Neural progenitor cell (in vitro differentiated cells): ENCODE measurements at regions not wholly inside any gene's neighbourhood (a gene's known extent, or its start where the extent isn't known, plus 50 kb on each side); places are given as distances from the start of the nearest gene placed in this dataset. TPM values are rescaled to one million over a fixed set of nuclear protein-coding genes. Genes with fewer than 3 reads are reported as not detected.

Source experiments
- DNase-seq: peaks from one replicate; pipeline ENCODE4 v3.0.0-alpha.2; 2016; ENCODE audit warnings: low spot score
- H2AFZ ChIP-seq: fragments of 200-600 bp; sonication (generic); replicated peaks from 2 replicates; pipeline ENCODE4 v1.6.1; 2016; ENCODE audit warnings: antibody characterized with exemption
- H3F3A ChIP-seq: fragments of 200-600 bp; sonication (generic); 2 replicates; pipeline ENCODE4 v1.6.1; 2016; ENCODE audit warnings: antibody characterized with exemption, low read depth
- H3K27ac ChIP-seq: fragments of 200-600 bp; sonication (generic); 2 replicates; pipeline ENCODE4 v1.5.1; 2016; ENCODE audit warnings: mild to moderate bottlenecking
- H3K27me3 ChIP-seq: fragments of 200-600 bp; sonication (generic); 2 replicates; pipeline ENCODE4 v1.6.1; 2016; ENCODE audit warnings: mild to moderate bottlenecking, moderate library complexity
- H3K36me3 ChIP-seq: fragments of 200-600 bp; sonication (generic); 2 replicates; pipeline ENCODE4 v1.5.1; 2016
- H3K4me1 ChIP-seq: fragments of 200-600 bp; sonication (generic); 2 replicates; pipeline ENCODE4 v1.6.1; 2016; ENCODE audit warnings: mixed run types
- H3K4me2 ChIP-seq: fragments of 200-600 bp; sonication (generic); 2 replicates; pipeline ENCODE4 v1.6.1; 2016
- H3K4me3 ChIP-seq: fragments of 200-600 bp; sonication (generic); 2 replicates; pipeline ENCODE4 v1.5.1; 2016
- H3K79me2 ChIP-seq: fragments of 200-600 bp; sonication (generic); 2 replicates; pipeline ENCODE4 v1.6.1; 2016; ENCODE audit warnings: low read depth
- H3K9ac ChIP-seq: fragments of 200-600 bp; sonication (generic); 2 replicates; pipeline ENCODE4 v1.6.1; 2016
- H3K9me3 ChIP-seq: fragments of 200-600 bp; sonication (generic); 2 replicates; pipeline ENCODE4 v1.5.1; 2016; ENCODE audit warnings: low read depth
- H4K20me1 ChIP-seq: fragments of 200-600 bp; sonication (generic); 2 replicates; pipeline ENCODE4 v1.6.1; 2016; ENCODE audit warnings: low read depth
- H3K27ac Mint-ChIP-seq: 3 replicates; pipeline ENCODE4 v1.8.0; 2021; ENCODE audit warnings: mixed read lengths
- H3K27me3 Mint-ChIP-seq: 2 replicates; pipeline ENCODE4 v1.8.0; 2022; ENCODE audit warnings: low read depth, mild to moderate bottlenecking, inconsistent platforms, moderate library complexity, mixed read lengths; ENCODE audit not compliant: insufficient read depth
- H3K36me3 Mint-ChIP-seq: 3 replicates; pipeline ENCODE4 v1.8.0; 2021; ENCODE audit warnings: mixed read lengths
- H3K4me1 Mint-ChIP-seq: 3 replicates; pipeline ENCODE4 v1.8.0; 2021; ENCODE audit warnings: mixed read lengths
- H3K4me3 Mint-ChIP-seq: 3 replicates; pipeline ENCODE4 v1.8.0; 2021; ENCODE audit warnings: mild to moderate bottlenecking, moderate library complexity, mixed read lengths
- H3K9me3 Mint-ChIP-seq: 3 replicates; pipeline ENCODE4 v1.8.0; 2020; ENCODE audit warnings: mixed read lengths
- EZH2 ChIP-seq: fragments of 200-600 bp; sonication (generic); IDR thresholded peaks from 2 replicates; pipeline ENCODE4 v1.6.1; 2017; ENCODE audit warnings: antibody characterized with exemption, mild to moderate bottlenecking, moderate library complexity
- EZH2phosphoT487 ChIP-seq: fragments of 200-600 bp; sonication (generic); IDR thresholded peaks from 2 replicates; pipeline ENCODE4 v1.6.1; 2017; ENCODE audit warnings: antibody characterized with exemption
- small RNA-seq: library from RNA; depleted of rRNA; stranded (forward); fragments of <200 nt; gene quantifications from one replicate; pipeline ENCODE3, GENCODE V24; 2015
- TF ChIP-seq, protein P1 (sequence below): fragments of 200-600 bp; sonication (generic); IDR thresholded peaks from 2 replicates; pipeline ENCODE4 v1.5.1; 2017; ENCODE audit warnings: antibody characterized with exemption, mild to moderate bottlenecking

- TF ChIP-seq EZH2 (no peak), EZH2phosphoT487 (no peak)
- TF ChIP-seq, protein P1, sequence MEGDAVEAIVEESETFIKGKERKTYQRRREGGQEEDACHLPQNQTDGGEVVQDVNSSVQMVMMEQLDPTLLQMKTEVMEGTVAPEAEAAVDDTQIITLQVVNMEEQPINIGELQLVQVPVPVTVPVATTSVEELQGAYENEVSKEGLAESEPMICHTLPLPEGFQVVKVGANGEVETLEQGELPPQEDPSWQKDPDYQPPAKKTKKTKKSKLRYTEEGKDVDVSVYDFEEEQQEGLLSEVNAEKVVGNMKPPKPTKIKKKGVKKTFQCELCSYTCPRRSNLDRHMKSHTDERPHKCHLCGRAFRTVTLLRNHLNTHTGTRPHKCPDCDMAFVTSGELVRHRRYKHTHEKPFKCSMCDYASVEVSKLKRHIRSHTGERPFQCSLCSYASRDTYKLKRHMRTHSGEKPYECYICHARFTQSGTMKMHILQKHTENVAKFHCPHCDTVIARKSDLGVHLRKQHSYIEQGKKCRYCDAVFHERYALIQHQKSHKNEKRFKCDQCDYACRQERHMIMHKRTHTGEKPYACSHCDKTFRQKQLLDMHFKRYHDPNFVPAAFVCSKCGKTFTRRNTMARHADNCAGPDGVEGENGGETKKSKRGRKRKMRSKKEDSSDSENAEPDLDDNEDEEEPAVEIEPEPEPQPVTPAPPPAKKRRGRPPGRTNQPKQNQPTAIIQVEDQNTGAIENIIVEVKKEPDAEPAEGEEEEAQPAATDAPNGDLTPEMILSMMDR, result no peak
- DNase-seq, result no peak
- Histone ChIP-seq H3K4me1 (peaks cover 8% of the 10 kb centered on the region), H3K36me3 (no peaks in the 10 kb centered on the region), H3F3A (no peaks in the 10 kb centered on the region), H2AFZ (no peak overlapping the region), H3K27me3 (no peaks in the 10 kb centered on the region), H3K27ac (no peak overlapping the region), H3K4me2 (no peak overlapping the region), H3K9me3 (no peaks in the 10 kb centered on the region), H3K79me2 (no peaks in the 10 kb centered on the region), H3K9ac (no peak overlapping the region), H3K4me3 (no peak overlapping the region), H4K20me1 (no peaks in the 10 kb centered on the region)
- Mint-ChIP-seq H3K27me3 (peaks cover 2% of the 10 kb centered on the region), H3K27ac (no peak overlapping the region), H3K4me1 (no peaks in the 10 kb centered on the region), H3K4me3 (no peak overlapping the region), H3K36me3 (no peaks in the 10 kb centered on the region), H3K9me3 (no peaks in the 10 kb centered on the region)
Measured at GRCh38 chr2:60693551-60693950, 62.5 kb upstream of the PAPOLG start.

GRCh38 chr2:60695793-60696192 lies 60.3 kb upstream of the PAPOLG start:
- Histone ChIP-seq H3K4me1 (no peaks in the 10 kb centered on the region), H3K27ac (no peak overlapping the region), H3K4me3 (no peak overlapping the region), H2AFZ (no peak overlapping the region), H3K9me3 (no peaks in the 10 kb centered on the region), H3K4me2 (no peak overlapping the region), H3K27me3 (no peaks in the 10 kb centered on the region), H4K20me1 (no peaks in the 10 kb centered on the region), H3F3A (no peaks in the 10 kb centered on the region), H3K79me2 (no peaks in the 10 kb centered on the region), H3K9ac (no peak overlapping the region), H3K36me3 (no peaks in the 10 kb centered on the region)
- H3K36me3 Mint-ChIP-seq, result no peaks in the 10 kb centered on the region
- no peaks in the 10 kb centered on the region for H3K9me3 Mint-ChIP-seq
- no peaks in the 10 kb centered on the region for H3K4me1 Mint-ChIP-seq
- TF ChIP-seq EZH2 (no peak), EZH2phosphoT487 (no peak)
- TF ChIP-seq, protein P1, result no peak
- H3K27ac Mint-ChIP-seq, result no peak overlapping the region
- no peaks in the 10 kb centered on the region for H3K27me3 Mint-ChIP-seq
- DNase-seq, result no peak
- no peak overlapping the region for H3K4me3 Mint-ChIP-seq

- no peak for DNase-seq
- no peak overlapping the region for H3K27ac Mint-ChIP-seq
- no peak overlapping the region for H3K4me3 ChIP-seq
- H3K9me3 Mint-ChIP-seq, result no peaks in the 10 kb centered on the region
- no peak overlapping the region for H3K27ac ChIP-seq
- H2AFZ ChIP-seq, result no peak overlapping the region
- no peak overlapping the region for H3K9ac ChIP-seq
- no peak overlapping the region for H3K4me3 Mint-ChIP-seq
- no peaks in the 10 kb centered on the region for H3K4me1 Mint-ChIP-seq
- no peaks in the 10 kb centered on the region for H4K20me1 ChIP-seq
- H3F3A ChIP-seq, result no peaks in the 10 kb centered on the region
- no peaks in the 10 kb centered on the region for H3K36me3 ChIP-seq
- H3K4me1 ChIP-seq, result no peaks in the 10 kb centered on the region
- H3K27me3 ChIP-seq, result no peaks in the 10 kb centered on the region
- no peak overlapping the region for H3K4me2 ChIP-seq
- no peaks in the 10 kb centered on the region for H3K36me3 Mint-ChIP-seq
- no peak for TF ChIP-seq EZH2phosphoT487
- no peaks in the 10 kb centered on the region for H3K79me2 ChIP-seq
- no peaks in the 10 kb centered on the region for H3K27me3 Mint-ChIP-seq
- no peaks in the 10 kb centered on the region for H3K9me3 ChIP-seq
Measured at GRCh38 chr2:60699617-60700016, 56.5 kb upstream of the PAPOLG start.

DNA sequence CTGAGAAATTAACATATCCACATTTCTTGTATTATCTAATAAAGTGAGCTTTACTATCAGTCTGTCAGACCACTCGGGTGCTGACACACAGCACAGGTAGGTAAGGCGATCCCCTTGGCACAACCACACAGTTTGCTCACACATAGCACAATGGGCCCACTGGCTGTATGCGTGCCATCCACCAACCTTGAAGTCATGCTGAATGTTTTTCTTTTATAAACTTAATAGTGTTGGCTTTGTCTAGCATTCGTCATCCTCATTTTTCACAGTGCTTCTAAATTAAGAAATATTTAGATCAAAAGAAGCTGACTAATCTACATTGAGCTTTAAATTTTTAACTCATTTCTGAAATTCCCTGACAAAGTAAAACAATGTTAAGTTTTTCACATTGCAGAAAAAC lies 50.0 kb upstream of the PAPOLG start:
- Mint-ChIP-seq H3K36me3 (no peaks in the 10 kb centered on the region), H3K27me3 (no peaks in the 10 kb centered on the region), H3K27ac (no peak overlapping the region), H3K4me3 (no peak overlapping the region), H3K4me1 (no peaks in the 10 kb centered on the region), H3K9me3 (no peaks in the 10 kb centered on the region)
- Histone ChIP-seq H3K36me3 (no peaks in the 10 kb centered on the region), H3K27ac (no peak overlapping the region), H3K4me1 (no peaks in the 10 kb centered on the region), H3K4me3 (no peak overlapping the region), H3K9me3 (no peaks in the 10 kb centered on the region), H3K4me2 (no peak overlapping the region), H3K79me2 (no peaks in the 10 kb centered on the region), H2AFZ (no peak overlapping the region), H3K27me3 (no peaks in the 10 kb centered on the region), H4K20me1 (no peaks in the 10 kb centered on the region), H3K9ac (no peak overlapping the region), H3F3A (no peaks in the 10 kb centered on the region)
- no peak for DNase-seq
- no peak for TF ChIP-seq EZH2
- TF ChIP-seq, protein P1, result no peak
- TF ChIP-seq EZH2phosphoT487, result no peak

Small RNA genes in the stretch of these regions (small RNA-seq; reads per million reads assigned to genes)
- gene RN7SL361P, result not detected
